Spleen (tissue), 11 donors: ENCODE measurements at regions not wholly inside any gene's neighbourhood (a gene's known extent, or its start where the extent isn't known, plus 50 kb on each side); places are given as distances from the start of the nearest gene placed in this dataset.

Source experiments
- DNase-seq: peaks from one replicate; pipeline ENCODE4 v3.0.0-alpha.2; 2020
- H3K27ac ChIP-seq, 8 donors: fragments of 200-600 bp; sonication (generic) in 7 of 8; 1 replicate in 4 of 8; 2 replicates in 4 of 8; pipeline versions ENCODE4 v1.5.0 to v1.8.0; 2016 to 2021; ENCODE audit warnings: inconsistent platforms in 4 of 8, mild to moderate bottlenecking in 4 of 8, moderate library complexity in 1 of 8
- H3K27me3 ChIP-seq, 7 donors: fragments of 200-600 bp; sonication (generic) in 6 of 7; replicated peaks in 1 of 7; 1 replicate in 4 of 7; 2 replicates in 3 of 7; pipeline versions ENCODE4 v1.5.0 to v1.8.0; 2016 to 2021; ENCODE audit warnings: inconsistent platforms in 3 of 7, mild to moderate bottlenecking in 1 of 7
- H3K36me3 ChIP-seq, 6 donors: fragments of 200-600 bp; sonication (generic) in 5 of 6; 1 replicate in 4 of 6; 2 replicates in 2 of 6; pipeline versions ENCODE4 v1.5.0 to v1.8.0; 2016 to 2021; ENCODE audit warnings: inconsistent platforms in 2 of 6
- H3K4me1 ChIP-seq, 6 donors: fragments of 200-600 bp; sonication (generic) in 5 of 6; 1 replicate in 3 of 6; 2 replicates in 3 of 6; pipeline versions ENCODE4 v1.5.0 to v1.8.0; 2016 to 2021; ENCODE audit warnings: inconsistent platforms in 3 of 6
- H3K4me3 ChIP-seq, 8 donors: fragments of 200-600 bp; sonication (generic) in 7 of 8; 1 replicate in 4 of 8; 2 replicates in 4 of 8; pipeline versions ENCODE4 v1.5.0 to v1.8.0; 2016 to 2021; ENCODE audit warnings: inconsistent platforms in 4 of 8, mild to moderate bottlenecking in 4 of 8, moderate library complexity in 2 of 8
- H3K9me3 ChIP-seq, 8 donors: fragments of 200-600 bp; sonication (generic) in 7 of 8; 1 replicate in 4 of 8; 2 replicates in 4 of 8; pipeline versions ENCODE4 v1.5.0 to v1.8.0; 2016 to 2021; ENCODE audit warnings: inconsistent platforms in 4 of 8
- CTCF ChIP-seq, 11 experiments: fragments of 200-600 bp in 7 of 11; fragments of 450-650 bp in 4 of 11; sonication (generic) in 4 of 11; IDR thresholded peaks in 8 of 11; conservative IDR thresholded peaks in 3 of 11; 1 replicate in 7 of 11; 2 replicates in 4 of 11; pipeline versions ENCODE4 v1.4.0 to v1.8.0; 2016 to 2021; ENCODE audit warnings: antibody characterized with exemption in 11 of 11, inconsistent platforms in 4 of 11, mild to moderate bottlenecking in 1 of 11
- POLR2A ChIP-seq, 3 donors: fragments of 450-650 bp; IDR thresholded peaks; one replicate each; pipeline ENCODE4 v1.5.1; 2017; ENCODE audit warnings: antibody characterized with exemption in 3 of 3, mild to moderate bottlenecking in 1 of 3
- POLR2AphosphoS5 ChIP-seq, 3 donors: sonication (generic); formaldehyde crosslinking; IDR thresholded peaks; one replicate each; pipeline ENCODE4 v1.5.1; 2017; ENCODE audit warnings: antibody characterized with exemption in 3 of 3
- WGBS, 5 donors: extraction: QIAGEN DNeasy Blood & Tissue Kit in 3 of 5; methylation state at CpG; one replicate each; pipeline versions ENCODE4 v1.1.5 to v1.1.7; 2013 to 2018; 5-methylcytosine and 5-hydroxymethylcytosine counted together
- intact Hi-C: fragments of 100-400 bp; cut with DNase I; formaldehyde crosslinking; loops from one replicate; pipeline ENCODE4 v1.15.0; 2023; ENCODE audit warnings: low total_unique reads
- donor health status: healthy with polysubstance abuse.
- donor health status: DM: no; HTN: no; CAD: no; lungs with moderate emphysema.
- donor health status: DM: no; HTN: no; CAD: no.
- donor health status: Bipolar disorder and iron deficiency.
- donor health status: healthy.
- donor health status: DM: no; HTN: no; CAD: no.
- donor health status: DM: yes; HTN: yes; CAD: no.

GRCh38 chr5:18357486-18357885 is 723.2 kb downstream of the TAF11L14 start:
- H3K27me3 ChIP-seq: no peaks in the 10 kb centered on the region
- no peak overlapping the region for H3K27ac ChIP-seq
- WGBS, 5 donors: 81 to 95% (median 91%) methylated on average over 4 of the region's 4 CpGs
- no peaks in the 10 kb centered on the region for H3K9me3 ChIP-seq
- H3K4me1 ChIP-seq: no peaks in the 10 kb centered on the region
- H3K4me3 ChIP-seq: no peak overlapping the region
- no peak for DNase-seq
- TF ChIP-seq POLR2A (IDR thresholded peaks at IDR 0.05) (no peak), POLR2AphosphoS5 (IDR thresholded peaks at IDR 0.05) (no peak), CTCF (IDR thresholded peaks at IDR 0.05 in 8 of 11, conservative IDR thresholded peaks at IDR 0.05 in 3 of 11) (no peak)
- intact Hi-C loops: no loop called here
- H3K36me3 ChIP-seq: no peaks in the 10 kb centered on the region

- 86 to 94% (median 89%) methylated on average over 8 of the region's 8 CpGs for WGBS, 5 donors
- no peak for DNase-seq
- Histone ChIP-seq H3K27ac (no peak overlapping the region), H3K9me3 (no peaks in the 10 kb centered on the region), H3K36me3 (no peaks in the 10 kb centered on the region), H3K4me1 (no peaks in the 10 kb centered on the region), H3K4me3 (no peak overlapping the region), H3K27me3 (no peaks in the 10 kb centered on the region)
- intact Hi-C loops: no loop called here
- TF ChIP-seq CTCF (IDR thresholded peaks at IDR 0.05 in 8 of 11, conservative IDR thresholded peaks at IDR 0.05 in 3 of 11): no peak
- no peak for TF ChIP-seq POLR2A (IDR thresholded peaks at IDR 0.05)
- no peak for TF ChIP-seq POLR2AphosphoS5 (IDR thresholded peaks at IDR 0.05)
Observed at GRCh38 chr5:18366234-18366633, 732.0 kb downstream of the TAF11L14 start.

- Histone ChIP-seq H3K9me3 (no peaks in the 10 kb centered on the region), H3K4me3 (no peak overlapping the region), H3K27me3 (no peaks in the 10 kb centered on the region), H3K4me1 (no peaks in the 10 kb centered on the region), H3K27ac (no peak overlapping the region), H3K36me3 (no peaks in the 10 kb centered on the region)
- intact Hi-C loops: no loop called here
- TF ChIP-seq CTCF (IDR thresholded peaks at IDR 0.05 in 8 of 11, conservative IDR thresholded peaks at IDR 0.05 in 3 of 11): no peak
- no peak for TF ChIP-seq POLR2A (IDR thresholded peaks at IDR 0.05)
- TF ChIP-seq POLR2AphosphoS5 (IDR thresholded peaks at IDR 0.05): no peak
- no peak for DNase-seq
- 40 to 82% (median 65%) methylated on average over 3 of the region's 3 CpGs for WGBS, 5 donors
Observed at GRCh38 chr5:18370531-18370930, 736.3 kb downstream of the TAF11L14 start.

GRCh38 chr5:18375641-18376040 is 741.4 kb downstream of the TAF11L14 start:
- Histone ChIP-seq H3K27me3 (no peaks in the 10 kb centered on the region), H3K9me3 (no peaks in the 10 kb centered on the region), H3K36me3 (no peaks in the 10 kb centered on the region), H3K4me3 (no peak overlapping the region), H3K4me1 (no peaks in the 10 kb centered on the region), H3K27ac (no peak overlapping the region)
- no peak for TF ChIP-seq POLR2AphosphoS5 (IDR thresholded peaks at IDR 0.05)
- no peak for TF ChIP-seq POLR2A (IDR thresholded peaks at IDR 0.05)
- no peak for TF ChIP-seq CTCF (IDR thresholded peaks at IDR 0.05 in 8 of 11, conservative IDR thresholded peaks at IDR 0.05 in 3 of 11)
- DNase-seq: no peak
- 54 to 86% (median 70%) methylated on average over 2 of the region's 2 CpGs for WGBS, 5 donors
- intact Hi-C loops: no loop called here
